Kasumi-1 (cell line): ENCODE measurements at regions not wholly inside any gene's neighbourhood (a gene's known extent, or its start where the extent isn't known, plus 50 kb on each side); places are given as distances from the start of the nearest gene placed in this dataset.
"Not testable (repeated sequence)": the region's sequence is repeated elsewhere in the genome, so short reads cannot be mapped to it uniquely, and the experiment has no call there.

Experiments
- DNase-seq, 2 experiments: peaks; one replicate each; lab custom pipeline; 2025; lab: John Stamatoyannopoulos, UW

GRCh38 chr5:58357121-58357520 lies 102.8 kb downstream of the PLK2 start:
- no peak for DNase-seq

GRCh38 chr5:58356662-58357061 lies 103.2 kb downstream of the PLK2 start:
- no peak for DNase-seq

- no peak for DNase-seq
Observed at GRCh38 chr5:58354827-58355226, 105.1 kb downstream of the PLK2 start.

GRCh38 chr5:58353992-58354391 lies 105.9 kb downstream of the PLK2 start:
- DNase-seq = no peak

- no peak for DNase-seq
Observed at GRCh38 chr5:58351190-58351589, 108.7 kb downstream of the PLK2 start.

- no peak for DNase-seq
Observed at GRCh38 chr5:58348996-58349728, 110.7 kb downstream of the PLK2 start.

GRCh38 chr5:58346041-58346440 lies 113.8 kb downstream of the PLK2 start:
- no peak for DNase-seq

GRCh38 chr5:58341476-58341875 lies 118.4 kb downstream of the PLK2 start:
- DNase-seq = no peak

GRCh38 chr5:58335518-58335917 lies 124.4 kb downstream of the PLK2 start:
- no peak for DNase-seq

GRCh38 chr5:58334035-58334434 lies 125.9 kb downstream of the PLK2 start:
- DNase-seq = no peak

- no peak for DNase-seq
Observed at GRCh38 chr5:58330781-58331180, 129.1 kb downstream of the PLK2 start.

GRCh38 chr5:58327289-58327688 lies 132.6 kb downstream of the PLK2 start:
- no peak for DNase-seq

- no peak for DNase-seq
Observed at GRCh38 chr5:58326022-58326421, 133.9 kb downstream of the PLK2 start.

- no peak for DNase-seq
Observed at GRCh38 chr5:58322453-58322852, 137.4 kb downstream of the PLK2 start.

GRCh38 chr5:58318468-58318867 lies 141.4 kb downstream of the PLK2 start:
- no peak for DNase-seq

GRCh38 chr5:58317808-58318207 lies 142.1 kb downstream of the PLK2 start:
- no peak for DNase-seq

GRCh38 chr5:58317009-58317408 lies 142.9 kb downstream of the PLK2 start:
- DNase-seq = no peak

- DNase-seq = no peak
Observed at GRCh38 chr5:58315794-58316193, 144.1 kb downstream of the PLK2 start.

GRCh38 chr5:58314356-58315210 lies 145.3 kb downstream of the PLK2 start:
- no peak for DNase-seq

- no peak for DNase-seq
Observed at GRCh38 chr5:58312299-58312698, 147.6 kb downstream of the PLK2 start.

- DNase-seq = no peak
Observed at GRCh38 chr5:58311526-58311925, 148.4 kb downstream of the PLK2 start.

GRCh38 chr5:58308384-58308783 lies 151.5 kb downstream of the PLK2 start:
- DNase-seq = not testable (repeated sequence)

- DNase-seq = peak in 1 of 2 experiments; percentile 2
Observed at GRCh38 chr5:58300346-58300895, 159.5 kb downstream of the PLK2 start.
